HEK293T (cell line): ENCODE measurements at regions not wholly inside any gene's neighbourhood (a gene's known extent, or its start where the extent isn't known, plus 50 kb on each side); places are given as distances from the start of the nearest gene placed in this dataset.
"Not testable (repeated sequence)": the region's sequence is repeated elsewhere in the genome, so short reads cannot be mapped to it uniquely, and the experiment has no call there.

Source experiments
- ARNT ChIP-seq: fragments of 450-650 bp; IDR thresholded peaks from 2 replicates; pipeline ENCODE4 v1.6.1; 2017; ENCODE audit warnings: mild to moderate bottlenecking
- BHLHE40 ChIP-seq: fragments of 450-650 bp; IDR thresholded peaks from 2 replicates; pipeline ENCODE4 v1.6.1; 2016; ENCODE audit warnings: mild to moderate bottlenecking, moderate library complexity, borderline replicate concordance
- ELF4 ChIP-seq: fragments of 450-650 bp; IDR thresholded peaks from 2 replicates; pipeline ENCODE4 v1.6.1; 2017; ENCODE audit warnings: antibody characterized with exemption
- FOXA1 ChIP-seq: fragments of 450-650 bp; IDR thresholded peaks from 2 replicates; pipeline ENCODE4 v1.6.1; 2016; ENCODE audit warnings: mild to moderate bottlenecking
- FOXK2 ChIP-seq: fragments of 450-650 bp; IDR thresholded peaks from 2 replicates; pipeline ENCODE4 v1.6.1; 2016; ENCODE audit warnings: mild to moderate bottlenecking
- FOXM1 ChIP-seq: fragments of 450-650 bp; IDR thresholded peaks from 2 replicates; pipeline ENCODE4 v1.6.1; 2017; ENCODE audit warnings: mild to moderate bottlenecking, borderline replicate concordance
- HDGF ChIP-seq: fragments of 450-650 bp; IDR thresholded peaks from 2 replicates; pipeline ENCODE4 v1.6.1; 2017; ENCODE audit warnings: antibody characterized with exemption, borderline replicate concordance
- L3MBTL2 ChIP-seq: fragments of 450-650 bp; conservative IDR thresholded peaks from 2 replicates; pipeline ENCODE4 v1.6.1; 2016; ENCODE audit warnings: mild to moderate bottlenecking
- LEF1 ChIP-seq: fragments of 450-650 bp; IDR thresholded peaks from 2 replicates; pipeline ENCODE4 v1.6.1; 2017; ENCODE audit warnings: mild to moderate bottlenecking, borderline replicate concordance
- NFRKB ChIP-seq: fragments of 450-650 bp; IDR thresholded peaks from 2 replicates; pipeline ENCODE4 v1.6.1; 2016; ENCODE audit warnings: mild to moderate bottlenecking, moderate library complexity
- SP1 ChIP-seq: fragments of 450-650 bp; IDR thresholded peaks from 2 replicates; pipeline ENCODE4 v1.6.1; 2017
- SUZ12 ChIP-seq: fragments of 450-650 bp; IDR thresholded peaks from 2 replicates; pipeline ENCODE4 v1.6.1; 2016; ENCODE audit warnings: mild to moderate bottlenecking
- TARDBP ChIP-seq: fragments of 450-650 bp; IDR thresholded peaks from 2 replicates; pipeline ENCODE4 v1.6.1; 2016

DNA sequence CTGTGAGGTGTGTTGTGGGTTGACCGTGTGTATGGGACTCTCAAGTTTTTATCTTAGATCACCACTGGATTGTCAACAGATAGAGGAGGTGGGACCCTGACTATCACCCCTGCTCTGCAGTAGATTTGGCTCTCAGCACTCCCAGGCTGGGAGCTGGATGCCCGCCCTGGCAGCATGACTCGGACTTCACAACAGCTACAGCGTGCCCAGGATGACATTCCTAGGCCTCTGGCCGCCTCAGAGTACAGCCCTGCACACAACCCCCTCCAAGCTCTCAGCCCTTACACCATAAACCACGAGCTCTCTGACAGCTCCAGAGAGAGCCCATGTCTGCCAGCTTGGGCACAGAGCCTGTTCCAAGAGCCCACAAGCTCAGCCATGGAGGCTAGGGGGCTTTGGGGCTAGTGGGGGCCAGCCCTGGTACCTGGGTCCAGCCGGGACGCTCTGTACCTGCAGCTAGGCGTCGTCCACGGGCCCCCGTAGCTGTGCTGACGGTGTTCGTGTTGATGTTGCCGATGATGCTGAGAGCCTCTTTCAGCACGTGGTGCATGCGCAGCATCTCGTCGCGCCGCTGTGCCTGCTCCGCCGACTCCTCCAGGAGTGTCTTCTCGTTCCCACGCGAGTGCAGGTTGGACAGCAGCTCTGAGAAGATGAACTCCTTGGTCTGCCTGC lies 66.1 kb upstream of the LYSMD4 start:
- not testable (repeated sequence) for TF ChIP-seq FOXA1, SUZ12, SP1, NFRKB, HDGF, TARDBP, BHLHE40, ARNT, FOXM1, ELF4, L3MBTL2, FOXK2, LEF1
